ENCODE measurements at regions not wholly inside any gene's neighbourhood (a gene's known extent, or its start where the extent isn't known, plus 50 kb on each side); places are given as distances from the start of the nearest gene placed in this dataset.

- no peak for DNase-seq (ENCODE audit: low spot score)
Observed at GRCh38 chr10:94192974-94193373, 169.8 kb downstream of the NOC3L start.

- DNase-seq (ENCODE audit: low spot score): no peak
Observed at GRCh38 chr10:94193466-94193924, 169.2 kb downstream of the NOC3L start.

DNA sequence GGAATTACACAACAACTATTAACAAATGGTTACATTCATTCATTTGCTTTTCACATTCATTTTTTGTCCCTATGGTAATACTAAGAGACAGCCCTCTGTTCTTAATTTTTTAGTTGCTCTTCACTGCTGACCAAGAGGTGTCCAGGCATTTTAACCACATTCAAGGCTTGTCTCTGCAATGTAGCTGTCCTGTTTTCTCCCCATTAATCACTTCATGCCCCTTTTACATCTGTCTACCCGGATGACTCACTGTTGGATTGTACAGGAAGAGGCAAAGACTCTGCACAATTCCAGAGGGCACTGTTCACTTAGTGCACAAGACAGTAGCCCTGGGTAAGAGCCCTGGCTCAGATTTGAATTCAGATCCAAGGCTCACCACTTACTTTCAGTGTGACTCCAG, 168.5 kb downstream of the NOC3L start:
- no peak for DNase-seq (ENCODE audit: low spot score)

DNA sequence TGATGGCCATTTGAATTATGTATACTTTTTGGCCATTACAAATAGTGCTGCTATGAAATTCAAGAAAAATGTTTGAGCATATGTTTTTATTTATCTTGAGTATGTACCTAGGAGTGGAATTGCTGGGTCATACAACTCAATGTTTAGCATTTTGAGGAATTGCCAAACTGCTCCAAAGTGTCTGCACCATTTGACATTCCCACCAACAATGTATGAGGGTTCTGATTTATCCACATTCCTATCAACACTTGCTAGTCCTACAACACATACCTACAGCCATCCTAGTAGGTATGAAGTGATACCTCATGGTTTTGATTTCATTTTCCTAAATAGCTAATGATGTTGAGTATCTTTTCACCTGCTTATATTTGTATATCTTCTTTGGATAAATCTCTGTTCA, 165.5 kb downstream of the NOC3L start:
- no peak for DNase-seq (ENCODE audit: low spot score)

DNA sequence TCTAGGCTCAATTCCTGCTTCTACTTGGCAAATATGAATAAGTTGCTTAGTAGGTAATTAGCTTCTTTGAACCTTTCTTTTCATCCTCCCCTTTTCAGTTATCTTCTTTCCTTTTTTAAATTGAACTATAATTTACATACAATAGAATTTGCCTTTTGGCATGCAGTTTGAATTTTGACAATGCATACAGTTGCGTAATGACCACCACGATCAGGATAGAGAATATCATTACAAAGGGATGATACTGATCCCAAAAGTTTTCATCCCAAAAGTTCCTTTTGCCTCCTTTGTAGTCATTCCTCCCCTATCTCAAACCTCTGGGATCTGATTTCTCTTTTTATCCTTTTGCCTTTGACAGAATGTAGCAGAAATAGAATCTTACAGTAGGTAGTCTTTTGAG, 164.4 kb downstream of the NOC3L start:
- DNase-seq (ENCODE audit: low spot score): no peak

GRCh38 chr10:94199565-94199964, 163.2 kb downstream of the NOC3L start:
- DNase-seq (ENCODE audit: low spot score): no peak

DNA sequence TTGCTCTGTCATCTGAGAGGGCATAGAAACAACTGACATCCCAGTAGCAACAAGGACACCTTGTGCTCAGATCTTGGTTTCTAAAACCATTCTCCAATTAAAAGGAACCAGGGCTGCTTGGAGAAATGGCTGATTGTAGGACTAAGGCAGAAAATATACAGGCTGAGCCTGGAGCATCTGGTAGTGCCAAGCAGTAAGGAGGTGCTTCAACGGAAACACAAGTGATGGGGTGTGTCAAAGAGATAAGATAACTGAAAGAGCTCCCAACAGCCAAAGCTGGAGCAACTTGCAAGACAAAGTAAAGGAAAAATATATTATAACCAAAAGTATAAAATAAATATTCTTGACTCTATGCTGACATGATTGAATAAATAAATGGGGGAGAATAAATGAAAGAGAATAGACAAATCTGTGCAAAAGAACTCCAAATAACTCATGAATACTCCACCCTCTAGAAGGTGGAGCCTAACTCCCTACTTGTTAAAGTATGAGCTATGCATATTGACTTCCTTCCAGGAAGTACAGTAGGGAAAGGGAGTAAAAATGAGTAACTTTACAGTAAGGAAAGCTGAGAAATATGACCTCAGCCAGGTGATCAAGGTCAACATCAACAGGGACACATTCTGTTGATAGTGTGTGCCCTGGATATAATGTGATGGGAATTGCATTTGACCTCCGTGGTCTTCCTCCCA, 162.4 kb downstream of the NOC3L start:
- no peak for DNase-seq (ENCODE audit: low spot score)

DNA sequence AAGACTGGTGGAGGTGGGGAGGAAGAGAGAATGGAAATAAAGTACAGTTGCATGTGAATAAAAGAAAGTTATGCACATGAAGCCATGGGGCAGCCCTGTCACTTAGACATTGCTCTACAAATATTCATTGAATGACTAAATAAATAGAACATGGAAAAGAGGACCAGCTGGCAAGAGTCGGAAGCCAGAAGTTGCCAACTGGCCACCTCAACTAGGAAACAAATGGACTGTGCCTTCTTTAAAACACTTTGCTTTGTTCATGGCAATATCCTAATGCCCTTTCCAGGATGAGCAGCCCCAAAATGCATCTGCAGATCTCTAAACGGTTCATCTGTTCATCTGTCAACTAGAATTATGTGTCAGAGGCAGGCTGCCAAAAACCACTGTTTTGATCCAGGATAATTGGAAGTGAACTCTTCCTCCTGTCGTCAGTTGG, 157.3 kb downstream of the NOC3L start:
- no peak for DNase-seq (ENCODE audit: low spot score)

- no peak for DNase-seq (ENCODE audit: low spot score)
Observed at GRCh38 chr10:94206176-94206575, 156.6 kb downstream of the NOC3L start.

GRCh38 chr10:94208315-94208714, 154.4 kb downstream of the NOC3L start:
- DNase-seq (ENCODE audit: low spot score): no peak

GRCh38 chr10:94210440-94211168, 152.1 kb downstream of the NOC3L start:
- no peak for DNase-seq (ENCODE audit: low spot score)

DNA sequence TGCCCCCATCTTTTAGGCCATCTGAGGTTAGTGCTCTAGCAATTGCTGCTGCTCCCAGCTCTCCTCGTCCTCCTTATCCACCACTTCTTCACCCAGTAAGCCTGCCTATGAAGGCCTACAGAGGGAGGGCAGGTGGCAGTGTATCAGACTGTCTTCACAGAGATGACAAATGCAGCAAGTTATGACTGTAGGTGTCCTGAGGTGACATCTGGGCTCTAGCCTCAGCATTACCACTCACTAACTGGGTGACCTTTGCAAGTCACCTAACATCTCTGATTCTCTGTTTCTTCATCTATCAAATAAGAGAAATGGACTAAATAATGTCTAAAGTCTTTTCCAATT, 151.6 kb downstream of the NOC3L start:
- DNase-seq (ENCODE audit: low spot score): no peak

GRCh38 chr10:94213001-94213530, 149.7 kb downstream of the NOC3L start:
- DNase-seq (ENCODE audit: low spot score): no peak

GRCh38 chr10:94213980-94214379, 148.8 kb downstream of the NOC3L start:
- no peak for DNase-seq (ENCODE audit: low spot score)

GRCh38 chr10:94214481-94214893, 148.3 kb downstream of the NOC3L start:
- DNase-seq (ENCODE audit: low spot score): no peak

DNA sequence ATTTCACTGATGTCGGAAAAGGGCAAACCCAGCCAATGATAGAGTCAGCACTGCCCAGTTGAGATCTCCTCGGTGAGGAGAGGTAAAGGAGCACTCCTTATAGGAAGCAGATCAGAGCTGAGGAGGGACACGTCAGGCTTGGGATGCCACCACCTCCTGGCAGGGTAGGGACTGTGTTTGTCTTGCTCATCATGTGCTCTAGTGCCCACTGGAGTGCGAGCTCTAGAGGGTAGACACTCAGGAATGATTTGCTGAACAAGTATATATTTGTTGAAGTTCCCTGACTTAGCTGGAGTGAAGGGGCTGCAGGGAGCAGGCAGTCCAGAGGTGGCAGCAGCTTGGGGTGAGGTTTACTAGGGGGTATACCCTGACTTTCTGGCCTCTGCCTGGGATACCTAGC, 146.5 kb downstream of the NOC3L start:
- no peak for DNase-seq (ENCODE audit: low spot score)

DNA sequence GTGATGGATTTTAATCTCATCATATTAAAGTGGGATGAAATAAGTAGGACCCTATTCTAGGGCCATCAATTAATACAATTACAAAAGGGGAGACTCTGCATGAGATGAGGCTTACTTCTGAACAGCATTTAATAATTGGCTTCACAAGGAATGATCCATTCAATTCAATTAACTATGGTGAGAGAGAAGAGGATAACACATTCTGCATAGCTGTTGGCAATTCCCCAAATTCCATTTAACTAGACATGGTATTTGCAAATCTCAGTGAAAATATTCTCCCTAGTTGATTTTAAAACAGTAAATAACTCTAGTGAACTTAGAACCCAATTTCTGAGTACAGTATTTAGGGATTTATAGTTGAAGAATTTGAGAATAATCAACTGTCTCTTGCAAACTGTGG, 145.3 kb downstream of the NOC3L start:
- DNase-seq (ENCODE audit: low spot score): no peak

- DNase-seq (ENCODE audit: low spot score): no peak
Observed at GRCh38 chr10:94218493-94219183, 144.1 kb downstream of the NOC3L start.

GRCh38 chr10:94219829-94220228, 142.9 kb downstream of the NOC3L start:
- no peak for DNase-seq (ENCODE audit: low spot score)

- DNase-seq (ENCODE audit: low spot score): no peak
Observed at GRCh38 chr10:94220717-94221116, 142.0 kb downstream of the NOC3L start.

- DNase-seq (ENCODE audit: low spot score): no peak
Observed at GRCh38 chr10:94223702-94224370, 138.9 kb downstream of the NOC3L start.

DNA sequence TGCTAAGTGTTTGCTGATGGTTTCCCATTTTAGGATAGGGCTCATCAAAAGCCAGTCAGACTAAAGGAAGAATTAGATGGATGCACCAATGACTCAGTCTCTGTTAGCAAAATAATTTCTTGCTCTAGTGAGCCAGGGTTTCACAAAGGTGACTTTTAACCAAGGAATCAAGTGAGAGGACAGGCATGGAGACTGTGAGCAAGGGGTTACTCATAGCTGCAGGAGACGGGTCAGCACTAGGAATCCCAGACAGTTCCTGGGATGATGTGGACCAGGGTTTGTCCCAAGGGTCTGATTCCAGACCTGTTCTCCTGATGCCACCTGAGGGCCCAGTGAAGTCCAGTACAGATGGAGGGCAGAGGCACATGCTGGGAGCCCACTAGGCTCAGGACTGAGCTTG, 138.1 kb downstream of the NOC3L start:
- DNase-seq (ENCODE audit: low spot score): no peak
